Endothelial cell of umbilical vein (primary cell): ENCODE measurements at regions not wholly inside any gene's neighbourhood (a gene's known extent, or its start where the extent isn't known, plus 50 kb on each side); places are given as distances from the start of the nearest gene placed in this dataset.
"Not testable (repeated sequence)": the region's sequence is repeated elsewhere in the genome, so short reads cannot be mapped to it uniquely, and the experiment has no call there.

ENCODE experiments used
- BruUV-seq: library from RNA; stranded (reverse); fragments of 400-500 nt; replicated peaks from 2 replicates; lab custom pipeline; 2021; lab: Mats Ljungman, UMichigan
- CTCF ChIA-PET: fragments of 300-600, 350-600 bp; sonication (Branson Sonifier 250); formaldehyde crosslinking; loops from one replicate; lab custom pipeline; 2021; ENCODE audit warnings: antibody characterized with exemption, inconsistent platforms; lab: Charles Lee
- POLR2A ChIA-PET: fragments of 300-600, 350-600 bp; sonication (Branson Sonifier 250); formaldehyde crosslinking; loops from one replicate; lab custom pipeline; 2021; ENCODE audit warnings: antibody characterized with exemption, inconsistent platforms; lab: Charles Lee
- DNase-seq: peaks from one replicate; pipeline ENCODE4 v3.0.0-alpha.2; 2011; ENCODE audit warnings: low read depth, low spot score
- FAIRE-seq: peaks from 2 replicates; lab custom pipeline; 2011; peaks lifted over from hg19 to GRCh38; lab: Jason Lieb, UNC
- H2AFZ ChIP-seq: 2 replicates; pipeline ENCODE4 v1.6.0; 2012; ENCODE audit warnings: low read depth, low read length, control low read depth, inconsistent platforms
- H3K27ac ChIP-seq: 2 replicates; pipeline ENCODE4 v1.5.1; 2011; ENCODE audit warnings: low read depth, mild to moderate bottlenecking, control low read depth, low read length, moderate library complexity; ENCODE audit not compliant: insufficient read depth
- H3K27me3 ChIP-seq, 2 experiments: 2 replicates each; pipeline versions ENCODE4 v1.6.0 to v1.6.1; 2011; ENCODE audit warnings: low read length in 2 of 2, mixed read lengths in 1 of 2; ENCODE audit not compliant: control insufficient read depth in 2 of 2, insufficient read depth in 2 of 2
- H3K36me3 ChIP-seq, 2 experiments: 2 replicates in 1 of 2; 3 replicates in 1 of 2; pipeline ENCODE4 v1.5.1; 2011; ENCODE audit warnings: low read length in 2 of 2, mild to moderate bottlenecking in 1 of 2, moderate library complexity in 1 of 2; ENCODE audit not compliant: control insufficient read depth in 2 of 2, insufficient read depth in 2 of 2; ENCODE audit errors: extremely low read depth in 1 of 2
- H3K4me1 ChIP-seq: 3 replicates; pipeline ENCODE4 v1.5.1; 2011; ENCODE audit warnings: mild to moderate bottlenecking, low read length; ENCODE audit not compliant: control insufficient read depth, insufficient read depth; ENCODE audit errors: extremely low read depth
- H3K4me2 ChIP-seq: 2 replicates; pipeline ENCODE4 v1.6.1; 2011; ENCODE audit warnings: low read length, control low read depth, mixed read lengths; ENCODE audit not compliant: insufficient read depth
- H3K4me3 ChIP-seq, 3 experiments: fragments of 200-600 bp in 1 of 3; sonication (generic), shearing (Covaris generic) in 1 of 3; replicated peaks in 1 of 3; 2 replicates each; pipeline ENCODE4 v1.5.1; 2011 to 2016; ENCODE audit warnings: control low read depth in 3 of 3, low read length in 3 of 3, mild to moderate bottlenecking in 2 of 3, inconsistent platforms in 1 of 3, low read depth in 1 of 3, moderate library complexity in 1 of 3; ENCODE audit not compliant: insufficient read depth in 1 of 3
- H3K79me2 ChIP-seq: 2 replicates; pipeline ENCODE4 v1.6.0; 2012; ENCODE audit warnings: low read length, inconsistent platforms; ENCODE audit not compliant: control insufficient read depth, insufficient read depth
- H3K9ac ChIP-seq: replicated peaks from 2 replicates; pipeline ENCODE3; 2011; ENCODE audit warnings: low read length, control low read depth; ENCODE audit not compliant: insufficient read depth; ENCODE audit errors: extremely low read depth
- H3K9me1 ChIP-seq: replicated peaks from 3 replicates; pipeline ENCODE4 v1.6.0; 2011; ENCODE audit warnings: mild to moderate bottlenecking, low read length; ENCODE audit not compliant: control insufficient read depth, insufficient read depth; ENCODE audit errors: extremely low read depth
- H3K9me3 ChIP-seq: replicated peaks from 2 replicates; pipeline ENCODE4 v1.5.1; 2012; ENCODE audit warnings: low read length, inconsistent platforms; ENCODE audit not compliant: control insufficient read depth, insufficient read depth
- H4K20me1 ChIP-seq: replicated peaks from 2 replicates; pipeline ENCODE3; 2011; ENCODE audit warnings: mild to moderate bottlenecking, low read length; ENCODE audit not compliant: control insufficient read depth, insufficient read depth; ENCODE audit errors: extremely low read depth
- CTCF ChIP-seq, 2 donors: IDR thresholded peaks; 1 replicate in 1 of 2; 2 replicates in 1 of 2; pipeline ENCODE4 v1.5.1; 2011; ENCODE audit warnings: low read length in 2 of 2, mild to moderate bottlenecking in 2 of 2, moderate library complexity in 2 of 2, control low read depth in 1 of 2, inconsistent platforms in 1 of 2, low read depth in 1 of 2; ENCODE audit not compliant: insufficient read depth in 1 of 2; ENCODE audit errors: extremely low read depth in 1 of 2
- EZH2 ChIP-seq: IDR thresholded peaks from 2 replicates; pipeline ENCODE4 v1.6.1; 2012; ENCODE audit warnings: borderline replicate concordance, low read depth, mild to moderate bottlenecking, moderate library complexity, low read length, inconsistent platforms; ENCODE audit not compliant: severe bottlenecking
- FOS ChIP-seq: IDR thresholded peaks from 2 replicates; pipeline ENCODE4 v1.6.1; 2011; ENCODE audit warnings: mild to moderate bottlenecking, low read length, moderate library complexity, borderline replicate concordance; ENCODE audit not compliant: insufficient read depth
- GATA2 ChIP-seq: IDR thresholded peaks from 2 replicates; pipeline ENCODE4 v1.7.0; 2011; ENCODE audit warnings: low read depth, mild to moderate bottlenecking, moderate library complexity, mixed read lengths, low read length; ENCODE audit not compliant: insufficient read length, insufficient read depth
- JUN ChIP-seq: IDR thresholded peaks from 2 replicates; pipeline ENCODE4 v1.6.1; 2011; ENCODE audit warnings: borderline replicate concordance, low read depth; ENCODE audit not compliant: insufficient read length, insufficient read depth
- MAX ChIP-seq: IDR thresholded peaks from 2 replicates; pipeline ENCODE4 v1.6.1; 2011; ENCODE audit not compliant: insufficient read depth, insufficient read length
- MYC ChIP-seq: IDR thresholded peaks from one replicate; pipeline ENCODE4 v1.6.1; 2011; ENCODE audit warnings: mild to moderate bottlenecking, low read depth, low read length
- POLR2A ChIP-seq: IDR thresholded peaks from 2 replicates; pipeline ENCODE4 v1.6.1; 2012; ENCODE audit warnings: low read depth, mild to moderate bottlenecking, control low read depth, low read length
- POLR2AphosphoS5 ChIP-seq: IDR thresholded peaks from 2 replicates; pipeline ENCODE4 v1.6.1; 2012; ENCODE audit warnings: low read depth, mild to moderate bottlenecking, control low read depth, low read length, moderate library complexity; ENCODE audit not compliant: insufficient read depth
- dilution Hi-C: fragments of 300-500 bp; cut with MboI; formaldehyde crosslinking; loops from one replicate; pipeline ENCODE4 v1.15.0; 2019; ENCODE audit warnings: low sequenced_read_pairs; ENCODE audit not compliant: extremely low pct_ligation_motif_present
- intact Hi-C: fragments of 100-400 bp; cut with micrococcal nuclease; formaldehyde crosslinking; loops from one replicate; pipeline ENCODE4 v1.10.0; 2022

GRCh38 chr14:29410581-29410980 lies 517.1 kb downstream of the PRKD1 start:
- Histone ChIP-seq H3K36me3 (no peaks in the 10 kb centered on the region), H3K9me1 (no peaks in the 10 kb centered on the region), H3K4me3 (no peak overlapping the region), H3K4me1 (no peaks in the 10 kb centered on the region), H3K79me2 (no peaks in the 10 kb centered on the region), H4K20me1 (no peaks in the 10 kb centered on the region), H3K4me2 (no peak overlapping the region), H2AFZ (no peak overlapping the region), H3K27ac (no peak overlapping the region), H3K9me3 (no peaks in the 10 kb centered on the region), H3K9ac (no peak overlapping the region), H3K27me3 (no peaks in the 10 kb centered on the region)
- dilution Hi-C loops (no loop called here), intact Hi-C loops (no loop called here)
- FAIRE-seq: no peak
- no TSS peak for BruUV-seq
- ChIA-PET CTCF (interaction anchor here (1.0 kb wide), 1 partner anchor 11 kb away, joined by 3 read pairs; no protein-coding TSS in a partner anchor), POLR2A (no interaction called here)
- DNase-seq: no peak
- TF ChIP-seq CTCF (IDR thresholded peaks at IDR 0.05; ENCODE audit: extremely low read depth in 1 of 2, insufficient read depth in 1 of 2, low read depth in 1 of 2, low read length in 2 of 2) (no peak), FOS (no peak), JUN (no peak), GATA2 (no peak), POLR2A (no peak), MYC (no peak), EZH2 (no peak), POLR2AphosphoS5 (no peak), MAX (no peak)

GRCh38 chr14:29414931-29415330 lies 512.7 kb downstream of the PRKD1 start:
- H4K20me1 ChIP-seq, H3K36me3 ChIP-seq, dilution Hi-C loops, H3K4me3 ChIP-seq, POLR2A ChIA-PET, H3K9me3 ChIP-seq, intact Hi-C loops, H3K27me3 ChIP-seq, H3K9ac ChIP-seq, H3K27ac ChIP-seq, H2AFZ ChIP-seq, FAIRE-seq, CTCF ChIA-PET, BruUV-seq, H3K4me2 ChIP-seq, H3K79me2 ChIP-seq, DNase-seq, H3K9me1 ChIP-seq, H3K4me1 ChIP-seq: not testable (repeated sequence)
